Neural progenitor cell (in vitro differentiated cells): ENCODE measurements at regions not wholly inside any gene's neighbourhood (a gene's known extent, or its start where the extent isn't known, plus 50 kb on each side); places are given as distances from the start of the nearest gene placed in this dataset.

Source experiments
- DNase-seq: peaks from one replicate; pipeline ENCODE4 v3.0.0-alpha.2; 2016; ENCODE audit warnings: low spot score
- H2AFZ ChIP-seq: fragments of 200-600 bp; sonication (generic); replicated peaks from 2 replicates; pipeline ENCODE4 v1.6.1; 2016; ENCODE audit warnings: antibody characterized with exemption
- H3F3A ChIP-seq: fragments of 200-600 bp; sonication (generic); 2 replicates; pipeline ENCODE4 v1.6.1; 2016; ENCODE audit warnings: antibody characterized with exemption, low read depth
- H3K27ac ChIP-seq: fragments of 200-600 bp; sonication (generic); 2 replicates; pipeline ENCODE4 v1.5.1; 2016; ENCODE audit warnings: mild to moderate bottlenecking
- H3K27me3 ChIP-seq: fragments of 200-600 bp; sonication (generic); 2 replicates; pipeline ENCODE4 v1.6.1; 2016; ENCODE audit warnings: mild to moderate bottlenecking, moderate library complexity
- H3K36me3 ChIP-seq: fragments of 200-600 bp; sonication (generic); 2 replicates; pipeline ENCODE4 v1.5.1; 2016
- H3K4me1 ChIP-seq: fragments of 200-600 bp; sonication (generic); 2 replicates; pipeline ENCODE4 v1.6.1; 2016; ENCODE audit warnings: mixed run types
- H3K4me2 ChIP-seq: fragments of 200-600 bp; sonication (generic); 2 replicates; pipeline ENCODE4 v1.6.1; 2016
- H3K4me3 ChIP-seq: fragments of 200-600 bp; sonication (generic); 2 replicates; pipeline ENCODE4 v1.5.1; 2016
- H3K79me2 ChIP-seq: fragments of 200-600 bp; sonication (generic); 2 replicates; pipeline ENCODE4 v1.6.1; 2016; ENCODE audit warnings: low read depth
- H3K9ac ChIP-seq: fragments of 200-600 bp; sonication (generic); 2 replicates; pipeline ENCODE4 v1.6.1; 2016
- H3K9me3 ChIP-seq: fragments of 200-600 bp; sonication (generic); 2 replicates; pipeline ENCODE4 v1.5.1; 2016; ENCODE audit warnings: low read depth
- H4K20me1 ChIP-seq: fragments of 200-600 bp; sonication (generic); 2 replicates; pipeline ENCODE4 v1.6.1; 2016; ENCODE audit warnings: low read depth
- H3K27ac Mint-ChIP-seq: 3 replicates; pipeline ENCODE4 v1.8.0; 2021; ENCODE audit warnings: mixed read lengths
- H3K27me3 Mint-ChIP-seq: 2 replicates; pipeline ENCODE4 v1.8.0; 2022; ENCODE audit warnings: low read depth, mild to moderate bottlenecking, inconsistent platforms, moderate library complexity, mixed read lengths; ENCODE audit not compliant: insufficient read depth
- H3K36me3 Mint-ChIP-seq: 3 replicates; pipeline ENCODE4 v1.8.0; 2021; ENCODE audit warnings: mixed read lengths
- H3K4me1 Mint-ChIP-seq: 3 replicates; pipeline ENCODE4 v1.8.0; 2021; ENCODE audit warnings: mixed read lengths
- H3K4me3 Mint-ChIP-seq: 3 replicates; pipeline ENCODE4 v1.8.0; 2021; ENCODE audit warnings: mild to moderate bottlenecking, moderate library complexity, mixed read lengths
- H3K9me3 Mint-ChIP-seq: 3 replicates; pipeline ENCODE4 v1.8.0; 2020; ENCODE audit warnings: mixed read lengths
- EZH2 ChIP-seq: fragments of 200-600 bp; sonication (generic); IDR thresholded peaks from 2 replicates; pipeline ENCODE4 v1.6.1; 2017; ENCODE audit warnings: antibody characterized with exemption, mild to moderate bottlenecking, moderate library complexity
- EZH2phosphoT487 ChIP-seq: fragments of 200-600 bp; sonication (generic); IDR thresholded peaks from 2 replicates; pipeline ENCODE4 v1.6.1; 2017; ENCODE audit warnings: antibody characterized with exemption
- TF ChIP-seq, protein P1 (sequence below): fragments of 200-600 bp; sonication (generic); IDR thresholded peaks from 2 replicates; pipeline ENCODE4 v1.5.1; 2017; ENCODE audit warnings: antibody characterized with exemption, mild to moderate bottlenecking

DNA sequence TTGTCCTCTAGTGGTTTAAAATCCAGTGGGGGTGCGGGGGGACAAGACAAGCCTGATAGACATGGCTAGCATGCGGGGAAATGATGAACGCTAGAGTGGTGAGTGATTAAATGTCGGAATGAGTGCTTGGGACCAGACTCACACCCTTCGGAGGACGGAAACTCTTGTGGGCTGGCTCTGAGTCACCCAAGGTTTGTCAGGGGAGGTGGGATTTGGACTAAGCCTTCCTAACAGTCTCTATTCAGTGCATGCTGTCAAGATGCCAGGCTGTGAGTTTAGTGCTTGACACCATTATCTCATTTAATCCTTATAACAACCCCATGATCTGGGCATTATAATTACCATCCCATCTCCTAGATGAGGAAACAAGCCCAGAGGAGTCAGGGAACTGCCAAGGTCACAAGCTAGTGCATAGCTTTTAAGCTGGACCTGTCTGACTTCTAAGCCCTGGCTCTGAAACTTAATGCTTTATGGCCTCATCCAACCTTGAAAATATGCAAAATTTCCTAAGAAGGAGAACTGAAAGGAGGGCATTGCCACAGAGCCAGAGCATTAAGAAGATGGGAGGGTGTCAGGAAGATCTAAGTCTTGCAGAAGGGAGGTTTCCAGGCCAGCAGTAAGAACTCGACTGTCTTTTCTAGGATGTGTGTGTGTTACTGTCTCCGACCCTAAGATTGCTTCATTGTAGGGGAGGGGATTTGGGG, 168.7 kb upstream of the LRFN2 start:
- peaks cover 8% of the 10 kb centered on the region for H3K27me3 Mint-ChIP-seq
- no peak overlapping the region for H3K4me3 ChIP-seq
- H3K4me3 Mint-ChIP-seq, result no peak overlapping the region
- no peak overlapping the region for H3K27ac ChIP-seq
- peaks cover 17% of the 10 kb centered on the region for H3K4me1 Mint-ChIP-seq
- H3K79me2 ChIP-seq, result no peaks in the 10 kb centered on the region
- H3F3A ChIP-seq, result no peaks in the 10 kb centered on the region
- H4K20me1 ChIP-seq, result no peaks in the 10 kb centered on the region
- no peaks in the 10 kb centered on the region for H3K36me3 ChIP-seq
- H3K9me3 ChIP-seq, result no peaks in the 10 kb centered on the region
- H3K4me2 ChIP-seq, result no peak overlapping the region
- no peaks in the 10 kb centered on the region for H3K27me3 ChIP-seq
- no peak overlapping the region for H3K27ac Mint-ChIP-seq
- no peak for DNase-seq
- no peak overlapping the region for H2AFZ ChIP-seq
- TF ChIP-seq, protein P1, sequence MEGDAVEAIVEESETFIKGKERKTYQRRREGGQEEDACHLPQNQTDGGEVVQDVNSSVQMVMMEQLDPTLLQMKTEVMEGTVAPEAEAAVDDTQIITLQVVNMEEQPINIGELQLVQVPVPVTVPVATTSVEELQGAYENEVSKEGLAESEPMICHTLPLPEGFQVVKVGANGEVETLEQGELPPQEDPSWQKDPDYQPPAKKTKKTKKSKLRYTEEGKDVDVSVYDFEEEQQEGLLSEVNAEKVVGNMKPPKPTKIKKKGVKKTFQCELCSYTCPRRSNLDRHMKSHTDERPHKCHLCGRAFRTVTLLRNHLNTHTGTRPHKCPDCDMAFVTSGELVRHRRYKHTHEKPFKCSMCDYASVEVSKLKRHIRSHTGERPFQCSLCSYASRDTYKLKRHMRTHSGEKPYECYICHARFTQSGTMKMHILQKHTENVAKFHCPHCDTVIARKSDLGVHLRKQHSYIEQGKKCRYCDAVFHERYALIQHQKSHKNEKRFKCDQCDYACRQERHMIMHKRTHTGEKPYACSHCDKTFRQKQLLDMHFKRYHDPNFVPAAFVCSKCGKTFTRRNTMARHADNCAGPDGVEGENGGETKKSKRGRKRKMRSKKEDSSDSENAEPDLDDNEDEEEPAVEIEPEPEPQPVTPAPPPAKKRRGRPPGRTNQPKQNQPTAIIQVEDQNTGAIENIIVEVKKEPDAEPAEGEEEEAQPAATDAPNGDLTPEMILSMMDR, result no peak
- TF ChIP-seq EZH2 (no peak), EZH2phosphoT487 (no peak)
- H3K4me1 ChIP-seq, result peaks cover 9% of the 10 kb centered on the region
- no peaks in the 10 kb centered on the region for H3K36me3 Mint-ChIP-seq
- no peaks in the 10 kb centered on the region for H3K9me3 Mint-ChIP-seq
- no peak overlapping the region for H3K9ac ChIP-seq

DNA sequence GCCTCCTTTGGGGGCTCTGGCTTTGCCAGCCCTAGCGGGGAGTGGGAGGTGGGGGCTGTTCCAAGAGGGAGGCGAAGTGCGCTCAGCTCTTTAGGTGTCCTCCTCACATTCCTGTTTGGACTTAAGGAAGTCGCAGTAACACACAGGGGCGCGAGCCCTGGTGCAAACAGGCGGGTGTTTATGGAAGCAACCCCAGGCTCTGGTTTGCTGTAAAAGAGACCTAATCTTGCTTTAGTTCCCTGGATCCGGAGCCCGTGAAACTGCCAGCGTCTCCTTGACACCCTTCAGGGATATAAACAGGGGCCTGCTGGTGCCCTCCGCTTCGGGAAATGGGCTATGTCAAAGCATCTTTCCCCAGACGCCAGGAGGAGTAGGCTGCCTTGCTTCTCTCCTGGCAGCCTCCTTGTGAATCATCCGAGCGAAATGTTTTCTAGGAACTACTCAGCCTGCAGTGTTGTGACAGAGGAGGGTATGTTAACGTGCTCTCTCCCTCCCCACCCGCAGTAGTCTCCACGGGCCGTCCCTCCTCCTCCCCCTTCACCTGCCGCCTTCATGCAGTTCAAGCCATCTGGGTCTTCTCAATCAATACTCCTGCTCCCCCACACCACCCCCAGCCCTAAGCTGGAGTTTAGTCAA, 168.0 kb upstream of the LRFN2 start:
- peak overlapping the region; percentile 45 for H2AFZ ChIP-seq
- H3K36me3 ChIP-seq, result no peaks in the 10 kb centered on the region
- H3K27me3 ChIP-seq, result no peaks in the 10 kb centered on the region
- no peak overlapping the region for H3K4me2 ChIP-seq
- H3K79me2 ChIP-seq, result no peaks in the 10 kb centered on the region
- H3F3A ChIP-seq, result no peaks in the 10 kb centered on the region
- TF ChIP-seq EZH2phosphoT487 (no peak), EZH2 (no peak)
- TF ChIP-seq, protein P1, result no peak
- Mint-ChIP-seq H3K4me1 (peaks cover 17% of the 10 kb centered on the region), H3K9me3 (no peaks in the 10 kb centered on the region), H3K4me3 (no peak overlapping the region), H3K27ac (peak overlapping the region; percentile 54), H3K36me3 (no peaks in the 10 kb centered on the region), H3K27me3 (peaks cover 9% of the 10 kb centered on the region)
- DNase-seq, result peak; percentile 11
- no peaks in the 10 kb centered on the region for H4K20me1 ChIP-seq
- no peak overlapping the region for H3K27ac ChIP-seq
- H3K4me3 ChIP-seq, result no peak overlapping the region
- H3K9ac ChIP-seq, result no peak overlapping the region
- peaks cover 9% of the 10 kb centered on the region for H3K4me1 ChIP-seq
- no peaks in the 10 kb centered on the region for H3K9me3 ChIP-seq

DNA sequence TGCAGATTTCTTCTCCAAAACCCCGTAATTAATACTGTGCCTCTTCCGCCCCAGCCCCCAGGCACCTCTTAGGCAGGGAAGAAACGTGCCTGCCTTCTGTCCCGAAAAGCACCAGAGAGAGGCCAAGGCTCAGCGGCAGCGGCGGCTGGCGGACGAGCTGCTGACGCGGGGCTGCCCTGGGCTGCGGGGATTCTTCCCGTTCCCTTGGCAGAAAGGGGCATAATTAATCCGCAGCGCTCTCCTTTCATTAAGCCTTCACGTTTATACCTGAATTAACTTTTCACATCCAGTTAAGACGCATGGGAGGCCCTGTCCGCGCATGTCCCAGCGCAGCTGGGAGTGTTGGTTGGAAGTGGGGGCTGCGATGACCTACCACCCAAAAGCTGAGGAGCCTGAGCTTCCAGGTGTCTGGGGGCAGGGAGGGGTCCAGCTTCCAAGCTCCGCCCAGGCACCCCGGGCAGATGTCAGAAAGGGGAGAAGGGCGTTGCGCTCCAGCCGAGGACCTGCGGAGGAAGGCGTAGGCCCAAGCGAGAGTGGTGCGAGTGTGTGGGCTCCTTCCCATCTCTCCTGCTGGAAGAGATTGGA, 167.4 kb upstream of the LRFN2 start:
- no peaks in the 10 kb centered on the region for H3K27me3 ChIP-seq
- H3K27me3 Mint-ChIP-seq, result peaks cover 9% of the 10 kb centered on the region
- H3K79me2 ChIP-seq, result no peaks in the 10 kb centered on the region
- no peak overlapping the region for H3K4me2 ChIP-seq
- H3F3A ChIP-seq, result no peaks in the 10 kb centered on the region
- H3K36me3 Mint-ChIP-seq, result no peaks in the 10 kb centered on the region
- peaks cover 17% of the 10 kb centered on the region for H3K4me1 Mint-ChIP-seq
- peak; percentile 21 for DNase-seq
- no peak overlapping the region for H3K4me3 ChIP-seq
- peaks cover 9% of the 10 kb centered on the region for H3K4me1 ChIP-seq
- H3K27ac ChIP-seq, result no peak overlapping the region
- H3K36me3 ChIP-seq, result no peaks in the 10 kb centered on the region
- H3K9me3 Mint-ChIP-seq, result no peaks in the 10 kb centered on the region
- no peaks in the 10 kb centered on the region for H3K9me3 ChIP-seq
- no peaks in the 10 kb centered on the region for H4K20me1 ChIP-seq
- no peak overlapping the region for H3K9ac ChIP-seq
- no peak overlapping the region for H3K4me3 Mint-ChIP-seq
- no peak overlapping the region for H3K27ac Mint-ChIP-seq
- TF ChIP-seq EZH2, result no peak
- no peak for TF ChIP-seq EZH2phosphoT487
- TF ChIP-seq, protein P1, result no peak
- peak overlapping the region; percentile 45 for H2AFZ ChIP-seq
